Trophoblast cell (in vitro differentiated cells and primary cell): ENCODE measurements at regions not wholly inside any gene's neighbourhood (a gene's known extent, or its start where the extent isn't known, plus 50 kb on each side); places are given as distances from the start of the nearest gene placed in this dataset.

ENCODE experiments used
- DNase-seq, 2 donors: peaks; one replicate each; pipeline ENCODE4 v3.0.0-alpha.2; 2016
- H2AFZ ChIP-seq: 2 replicates; pipeline ENCODE4 v1.6.1; 2013; ENCODE audit warnings: low read length, moderate library complexity, mild to moderate bottlenecking; ENCODE audit not compliant: insufficient read depth, poor library complexity
- H2AK5ac ChIP-seq: 2 replicates; pipeline ENCODE4 v1.6.1; 2013; ENCODE audit warnings: mild to moderate bottlenecking, low read length
- H2BK120ac ChIP-seq: 2 replicates; pipeline ENCODE4 v1.6.1; 2013; ENCODE audit warnings: low read length, mild to moderate bottlenecking, moderate library complexity; ENCODE audit not compliant: insufficient read depth, poor library complexity
- H2BK12ac ChIP-seq: 2 replicates; pipeline ENCODE4 v1.6.1; 2013; ENCODE audit warnings: mild to moderate bottlenecking, low read length, moderate library complexity
- H2BK5ac ChIP-seq: 2 replicates; pipeline ENCODE4 v1.6.1; 2013; ENCODE audit warnings: low read length, low read depth, moderate library complexity, mild to moderate bottlenecking; ENCODE audit not compliant: poor library complexity
- H3K14ac ChIP-seq: 2 replicates; pipeline ENCODE4 v1.6.1; 2013; ENCODE audit warnings: mild to moderate bottlenecking, low read length
- H3K18ac ChIP-seq: 2 replicates; pipeline ENCODE4 v1.6.1; 2013; ENCODE audit warnings: mild to moderate bottlenecking, low read length
- H3K23ac ChIP-seq: 2 replicates; pipeline ENCODE4 v1.6.1; 2013; ENCODE audit warnings: low read length
- H3K27ac ChIP-seq: 2 replicates; pipeline ENCODE4 v1.5.1; 2013; ENCODE audit warnings: low read depth, mild to moderate bottlenecking, inconsistent platforms, low read length, moderate library complexity
- H3K27me3 ChIP-seq: 2 replicates; pipeline ENCODE4 v1.6.1; 2013; ENCODE audit warnings: inconsistent platforms, mild to moderate bottlenecking, low read length, moderate library complexity; ENCODE audit not compliant: insufficient read depth
- H3K36me3 ChIP-seq, 2 experiments: 1 replicate in 1 of 2; 2 replicates in 1 of 2; pipeline ENCODE4 v1.6.1; 2013; ENCODE audit warnings: low read length in 2 of 2, mild to moderate bottlenecking in 2 of 2, moderate library complexity in 1 of 2; ENCODE audit not compliant: insufficient read depth in 2 of 2, control insufficient read depth in 1 of 2
- H3K4ac ChIP-seq: 2 replicates; pipeline ENCODE4 v1.6.1; 2013; ENCODE audit warnings: low read depth, mild to moderate bottlenecking, low read length, moderate library complexity
- H3K4me1 ChIP-seq, 2 experiments: 1 replicate in 1 of 2; 2 replicates in 1 of 2; pipeline ENCODE4 v1.6.1; 2013; ENCODE audit warnings: low read length in 2 of 2, mild to moderate bottlenecking in 2 of 2, moderate library complexity in 1 of 2; ENCODE audit not compliant: insufficient read depth in 2 of 2, control insufficient read depth in 1 of 2
- H3K4me2 ChIP-seq: 2 replicates; pipeline ENCODE4 v1.6.1; 2013; ENCODE audit warnings: inconsistent platforms, mild to moderate bottlenecking, low read length, moderate library complexity
- H3K4me3 ChIP-seq: 2 replicates; pipeline ENCODE4 v1.5.1; 2013; ENCODE audit warnings: mild to moderate bottlenecking, low read depth, low read length, inconsistent platforms
- H3K79me1 ChIP-seq: one replicate; pipeline ENCODE4 v1.6.1; 2013; ENCODE audit warnings: low read length
- H3K79me2 ChIP-seq: 2 replicates; pipeline ENCODE4 v1.6.1; 2013; ENCODE audit warnings: low read length, mild to moderate bottlenecking; ENCODE audit not compliant: control insufficient read depth, insufficient read depth, poor library complexity
- H3K9ac ChIP-seq: 2 replicates; pipeline ENCODE4 v1.6.1; 2013; ENCODE audit warnings: mild to moderate bottlenecking, low read length
- H3K9me3 ChIP-seq: 2 replicates; pipeline ENCODE4 v1.6.1; 2013; ENCODE audit warnings: low read depth, mild to moderate bottlenecking, control low read depth, inconsistent platforms, low read length; ENCODE audit not compliant: insufficient read depth
- H4K12ac ChIP-seq: 2 replicates; pipeline ENCODE4 v1.6.1; 2013; ENCODE audit warnings: low read depth, mild to moderate bottlenecking, low read length, moderate library complexity
- H4K8ac ChIP-seq: 2 replicates; pipeline ENCODE4 v1.6.1; 2013; ENCODE audit warnings: low read depth, mild to moderate bottlenecking, low read length, moderate library complexity
- H4K91ac ChIP-seq: one replicate; pipeline ENCODE4 v1.6.1; 2013; ENCODE audit warnings: low read depth, mild to moderate bottlenecking, low read length, moderate library complexity
- WGBS: extraction: QIAGEN DNeasy Blood & Tissue Kit; methylation state at CpG from one replicate; pipeline ENCODE4 v1.1.7; 2013; ENCODE audit warnings: missing lambda C conversion rate; ENCODE audit not compliant: insufficient read length, insufficient coverage; ENCODE audit errors: extremely low coverage; 5-methylcytosine and 5-hydroxymethylcytosine counted together

GRCh38 chr3:101143012-101143411 is 149.8 kb upstream of the ABI3BP start:
- Histone ChIP-seq H2AK5ac (no peak overlapping the region), H3K4me2 (no peak overlapping the region), H2BK120ac (no peak overlapping the region), H3K14ac (no peak overlapping the region), H3K4me3 (no peak overlapping the region), H4K8ac (no peak overlapping the region), H2AFZ (no peak overlapping the region), H4K12ac (no peak overlapping the region), H3K4me1 (peaks cover 0 to 3% of the 10 kb centered on the region in 2 experiments), H3K9me3 (no peaks in the 10 kb centered on the region), H3K18ac (no peak overlapping the region), H2BK5ac (no peak overlapping the region), H3K36me3 (no peaks in the 10 kb centered on the region), H3K79me2 (no peaks in the 10 kb centered on the region), H3K9ac (no peak overlapping the region), H3K4ac (no peak overlapping the region), H4K91ac (no peak overlapping the region), H3K27me3 (no peaks in the 10 kb centered on the region), H3K79me1 (no peaks in the 10 kb centered on the region), H2BK12ac (no peak overlapping the region), H3K27ac (no peak overlapping the region), H3K23ac (no peak overlapping the region)
- no CpG with 5 or more reads among the region's 3 CpGs for WGBS
- no peak for DNase-seq

- no peak overlapping the region for H2AK5ac ChIP-seq
- H3K27me3 ChIP-seq: no peaks in the 10 kb centered on the region
- no peaks in the 10 kb centered on the region for H3K36me3 ChIP-seq
- H4K91ac ChIP-seq: no peak overlapping the region
- no peak overlapping the region for H4K8ac ChIP-seq
- H3K4me1 ChIP-seq: peaks cover 0 to 3% of the 10 kb centered on the region in 2 experiments
- no peak overlapping the region for H3K23ac ChIP-seq
- H3K79me1 ChIP-seq: no peaks in the 10 kb centered on the region
- no peaks in the 10 kb centered on the region for H3K79me2 ChIP-seq
- no peak overlapping the region for H3K27ac ChIP-seq
- H3K14ac ChIP-seq: no peak overlapping the region
- H3K4me3 ChIP-seq: no peak overlapping the region
- no peak overlapping the region for H2AFZ ChIP-seq
- H3K9me3 ChIP-seq: no peaks in the 10 kb centered on the region
- no peak overlapping the region for H3K18ac ChIP-seq
- H4K12ac ChIP-seq: no peak overlapping the region
- H2BK5ac ChIP-seq: no peak overlapping the region
- H3K4me2 ChIP-seq: no peak overlapping the region
- H2BK12ac ChIP-seq: no peak overlapping the region
- H3K9ac ChIP-seq: no peak overlapping the region
- H3K4ac ChIP-seq: no peak overlapping the region
- DNase-seq: no peak
- no peak overlapping the region for H2BK120ac ChIP-seq
- no CpG with 5 or more reads among the region's 2 CpGs for WGBS
Measured at GRCh38 chr3:101142160-101142559, 148.9 kb upstream of the ABI3BP start.

- no peak overlapping the region for H2BK12ac ChIP-seq
- H4K91ac ChIP-seq: no peak overlapping the region
- no peak overlapping the region for H2BK120ac ChIP-seq
- no peaks in the 10 kb centered on the region for H3K79me2 ChIP-seq
- H3K27ac ChIP-seq: no peak overlapping the region
- H2BK5ac ChIP-seq: no peak overlapping the region
- no peak overlapping the region for H3K18ac ChIP-seq
- WGBS: no CpG with 5 or more reads among the region's 1 CpG
- no peak overlapping the region for H2AK5ac ChIP-seq
- H4K8ac ChIP-seq: no peak overlapping the region
- no peaks in the 10 kb centered on the region for H3K27me3 ChIP-seq
- H3K4me2 ChIP-seq: no peak overlapping the region
- H3K79me1 ChIP-seq: no peaks in the 10 kb centered on the region
- H3K4ac ChIP-seq: no peak overlapping the region
- no peak for DNase-seq
- no peak overlapping the region for H3K9ac ChIP-seq
- no peaks in the 10 kb centered on the region for H3K36me3 ChIP-seq
- H3K23ac ChIP-seq: no peak overlapping the region
- H3K4me3 ChIP-seq: no peak overlapping the region
- H4K12ac ChIP-seq: no peak overlapping the region
- no peak overlapping the region for H2AFZ ChIP-seq
- peaks cover 0 to 3% of the 10 kb centered on the region in 2 experiments for H3K4me1 ChIP-seq
- H3K9me3 ChIP-seq: no peaks in the 10 kb centered on the region
- H3K14ac ChIP-seq: no peak overlapping the region
Measured at GRCh38 chr3:101141135-101141534, 147.9 kb upstream of the ABI3BP start.

GRCh38 chr3:101138817-101139216 is 145.6 kb upstream of the ABI3BP start:
- Histone ChIP-seq H3K9ac (no peak overlapping the region), H2AFZ (no peak overlapping the region), H3K27ac (no peak overlapping the region), H3K23ac (no peak overlapping the region), H4K12ac (no peak overlapping the region), H3K9me3 (no peaks in the 10 kb centered on the region), H2AK5ac (no peak overlapping the region), H3K4me2 (no peak overlapping the region), H2BK5ac (no peak overlapping the region), H4K91ac (no peak overlapping the region), H3K79me1 (no peaks in the 10 kb centered on the region), H3K36me3 (no peaks in the 10 kb centered on the region), H3K4me3 (no peak overlapping the region), H2BK12ac (no peak overlapping the region), H2BK120ac (no peak overlapping the region), H3K18ac (no peak overlapping the region), H3K27me3 (no peaks in the 10 kb centered on the region), H3K4me1 (peaks cover 0 to under 1% of the 10 kb centered on the region in 2 experiments), H4K8ac (no peak overlapping the region), H3K79me2 (no peaks in the 10 kb centered on the region), H3K4ac (no peak overlapping the region), H3K14ac (no peak overlapping the region)
- no CpG with 5 or more reads among the region's 1 CpG for WGBS
- no peak for DNase-seq
